HPDE6-E6E7 (cell line): ENCODE measurements at regions not wholly inside any gene's neighbourhood (a gene's known extent, or its start where the extent isn't known, plus 50 kb on each side); places are given as distances from the start of the nearest gene placed in this dataset.
"Not testable (repeated sequence)": the region's sequence is repeated elsewhere in the genome, so short reads cannot be mapped to it uniquely, and the experiment has no call there.

ENCODE experiments used
- DNase-seq: peaks from one replicate; pipeline ENCODE4 v3.0.0; 2011; ENCODE audit warnings: missing footprints; ENCODE audit errors: extremely low spot score

- DNase-seq, result not testable (repeated sequence)
These were observed 123.4 kb upstream of the DAPK1 start for GRCh38 chr9:87374023-87374919.

DNA sequence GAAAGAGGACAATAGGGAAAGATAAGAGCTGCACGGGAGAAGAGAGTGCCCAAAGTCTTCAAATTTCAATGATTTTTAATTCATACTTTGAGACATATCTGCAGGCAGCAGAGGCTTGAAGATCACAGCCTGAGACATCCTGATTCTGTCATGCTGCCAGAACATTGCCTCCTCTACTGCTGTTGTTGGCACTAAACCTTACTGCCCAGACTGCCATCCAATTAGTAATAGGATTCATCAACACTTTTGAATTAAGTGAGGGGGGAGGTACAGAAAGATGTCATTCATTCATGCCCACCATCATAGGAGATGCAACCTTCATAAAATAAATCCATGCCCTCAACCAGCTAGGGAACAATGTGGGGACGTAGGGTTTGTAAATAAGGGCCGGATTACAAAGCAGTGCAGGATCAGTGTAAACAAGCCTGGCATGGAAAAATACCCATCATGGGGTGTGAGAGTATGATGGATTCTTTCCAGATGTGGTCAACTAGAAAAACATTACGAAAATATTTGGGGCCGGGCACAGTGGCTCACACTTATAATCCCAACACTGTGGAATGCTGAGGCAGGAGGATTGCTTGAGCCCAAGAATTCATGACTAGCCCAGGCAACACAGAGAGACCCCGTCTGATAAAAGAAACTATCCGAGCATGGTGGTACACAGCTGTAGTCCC is 122.1 kb upstream of the DAPK1 start:
- no peak for DNase-seq

- no peak for DNase-seq
These were observed 119.0 kb upstream of the DAPK1 start for GRCh38 chr9:87378676-87379075.

GRCh38 chr9:87379300-87379699 is 118.4 kb upstream of the DAPK1 start:
- DNase-seq, result no peak

DNA sequence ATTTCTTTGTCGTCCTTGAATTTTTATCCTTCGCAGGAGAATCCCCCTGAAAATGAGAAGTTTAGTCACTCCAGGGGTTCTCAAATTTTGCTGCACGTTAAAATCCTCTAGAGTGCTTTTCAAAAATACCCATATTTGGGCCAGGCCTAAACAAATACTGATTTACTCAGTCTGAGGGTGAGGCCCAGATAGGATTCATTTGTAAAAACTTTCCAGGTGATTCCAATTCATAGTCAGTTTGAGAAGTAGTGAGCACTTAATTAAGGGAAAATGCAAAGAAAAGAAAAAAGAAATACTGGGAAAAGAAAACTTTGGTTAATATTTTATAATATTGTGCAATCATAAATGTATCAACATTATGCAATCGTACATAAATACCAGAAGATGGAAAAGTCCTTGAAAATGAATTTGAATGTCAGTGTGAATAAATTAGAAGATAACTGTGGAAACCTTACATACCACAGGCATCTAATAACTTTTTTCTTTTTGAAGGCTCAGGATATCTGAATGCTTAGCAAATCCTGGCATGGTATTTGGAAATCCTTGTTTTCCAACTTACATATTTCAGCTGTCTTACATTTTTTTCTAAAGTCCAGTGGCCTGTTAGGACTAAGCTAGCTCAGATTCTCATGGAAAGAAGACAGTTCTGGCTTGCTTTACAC is 116.5 kb upstream of the DAPK1 start:
- DNase-seq, result no peak

- no peak for DNase-seq
These were observed 115.9 kb upstream of the DAPK1 start for GRCh38 chr9:87381746-87382145.

DNA sequence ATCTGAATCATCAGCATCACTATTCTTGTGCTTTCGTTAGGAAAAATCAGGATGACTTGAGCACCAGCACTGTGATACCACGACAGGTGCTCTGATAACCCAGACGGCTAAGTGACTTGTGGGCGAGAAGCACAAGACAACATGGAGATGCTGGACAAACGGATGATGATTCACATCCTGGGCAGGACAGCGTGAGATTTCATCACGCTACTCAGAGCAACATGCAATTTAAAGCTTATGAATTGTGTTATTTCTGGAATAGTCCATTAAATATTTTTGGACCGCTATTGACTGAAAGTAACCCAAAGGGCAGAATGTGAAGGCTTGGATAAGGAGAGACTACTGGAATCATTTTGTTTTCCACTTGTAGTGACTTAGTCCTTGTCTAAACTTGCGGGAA is 114.8 kb upstream of the DAPK1 start:
- DNase-seq, result no peak

DNA sequence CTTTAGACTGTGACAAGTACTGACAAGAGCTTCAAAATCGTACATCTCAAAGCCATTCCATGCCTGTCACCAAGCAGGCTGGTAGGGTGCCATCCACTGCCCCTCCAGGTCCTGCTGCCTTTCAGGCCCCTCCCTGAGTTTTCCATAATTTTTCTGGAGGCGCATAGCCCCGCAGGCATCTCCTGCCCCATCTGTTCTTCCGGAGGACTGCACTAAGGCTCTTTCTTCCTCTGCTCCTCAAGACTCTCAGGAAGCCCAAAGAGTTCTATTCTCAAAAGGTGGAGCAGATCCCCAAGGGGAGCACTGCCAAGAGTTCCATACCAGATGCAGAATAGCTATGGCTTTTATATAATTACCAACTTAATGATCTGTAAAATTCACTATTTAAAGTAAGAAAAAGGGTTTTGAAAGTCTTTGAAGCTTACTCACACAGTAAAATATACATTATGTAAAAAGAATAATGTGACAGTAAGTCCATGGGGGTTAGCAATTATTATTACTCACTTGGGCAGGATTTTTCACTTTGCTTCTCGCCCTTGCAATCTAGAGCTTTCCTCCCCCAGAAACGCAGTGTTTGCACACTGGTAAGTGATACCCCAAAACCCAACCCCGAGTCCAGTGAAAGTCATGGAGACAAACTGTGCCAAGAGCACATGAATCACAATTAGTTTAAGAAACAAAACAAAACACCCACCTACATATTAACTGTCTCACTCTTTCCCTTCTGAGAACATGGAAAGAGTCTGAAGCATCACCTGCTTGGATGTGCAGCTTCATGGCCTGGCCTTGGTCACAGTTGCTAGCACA is 114.1 kb upstream of the DAPK1 start:
- DNase-seq, result no peak

GRCh38 chr9:87386490-87387025 is 111.1 kb upstream of the DAPK1 start:
- DNase-seq, result no peak

DNA sequence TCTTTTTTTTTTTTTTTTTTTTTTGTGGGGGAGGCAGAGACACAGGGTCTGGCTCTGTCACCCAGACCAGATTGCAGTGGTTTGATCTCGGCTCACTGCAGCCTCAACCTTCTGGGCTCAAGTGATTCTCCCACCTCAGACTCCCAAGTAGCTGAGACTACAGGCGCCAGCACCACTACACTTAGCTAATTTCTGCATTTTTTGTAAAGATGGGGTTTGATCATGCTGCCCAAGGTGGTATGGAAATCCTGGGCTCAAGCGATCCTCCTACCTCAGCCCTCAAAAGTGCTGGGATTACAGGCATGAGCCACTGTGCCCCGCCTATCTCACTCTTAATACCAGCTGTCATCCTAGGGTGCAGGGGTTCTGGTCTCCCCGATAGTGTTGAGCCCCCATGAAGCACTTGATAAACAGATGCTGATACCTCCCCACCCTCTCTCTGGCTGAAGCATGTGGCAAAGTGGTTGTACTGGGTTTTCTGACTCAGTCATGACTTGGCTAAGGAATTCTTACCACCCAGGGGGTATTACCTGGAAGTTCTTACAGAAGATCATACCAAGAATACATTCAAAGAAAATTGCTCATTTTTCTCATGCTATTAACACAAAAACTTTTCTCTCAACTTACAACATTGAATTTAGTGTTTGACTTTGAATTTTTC is 110.2 kb upstream of the DAPK1 start:
- no peak for DNase-seq

GRCh38 chr9:87388708-87389107 is 109.0 kb upstream of the DAPK1 start:
- DNase-seq, result not testable (repeated sequence)

DNA sequence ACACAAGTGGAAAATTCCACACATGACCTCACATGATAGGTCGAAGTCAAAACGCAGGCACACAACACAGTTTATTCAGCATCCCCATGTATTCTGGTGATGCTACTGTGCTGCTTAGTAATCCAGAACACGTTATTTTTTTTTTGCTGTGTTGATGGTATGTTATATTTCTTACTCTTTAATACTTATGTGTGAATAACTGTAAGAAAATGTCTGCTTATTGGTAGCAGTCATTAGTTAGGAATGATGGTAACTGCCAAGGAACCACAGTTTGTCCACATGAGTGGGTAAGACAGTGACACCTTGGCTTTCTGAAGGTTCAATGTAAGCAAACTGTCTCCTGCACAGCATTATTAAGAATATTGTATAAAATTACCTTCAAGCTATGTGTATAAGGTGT is 107.7 kb upstream of the DAPK1 start:
- no peak for DNase-seq

DNA sequence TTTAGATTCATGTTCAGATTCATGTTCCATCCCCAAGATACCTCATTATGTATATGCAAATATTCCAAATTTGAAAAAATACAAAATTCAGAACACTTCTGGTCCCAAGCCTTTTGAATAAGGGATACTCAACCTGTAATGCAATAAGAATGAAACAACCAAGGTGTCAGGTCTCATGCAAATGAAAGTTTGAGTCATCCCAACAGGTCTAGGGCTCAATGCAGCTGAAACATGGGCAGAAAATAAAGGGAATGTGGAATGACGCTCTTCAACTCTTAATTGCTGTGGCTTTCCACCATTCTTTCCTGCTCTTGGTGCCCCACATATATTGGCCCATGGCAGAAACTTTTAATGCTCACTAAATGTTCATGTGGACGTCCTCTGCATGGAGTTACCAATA is 107.3 kb upstream of the DAPK1 start:
- no peak for DNase-seq

GRCh38 chr9:87392086-87392485 is 105.6 kb upstream of the DAPK1 start:
- no peak for DNase-seq

DNA sequence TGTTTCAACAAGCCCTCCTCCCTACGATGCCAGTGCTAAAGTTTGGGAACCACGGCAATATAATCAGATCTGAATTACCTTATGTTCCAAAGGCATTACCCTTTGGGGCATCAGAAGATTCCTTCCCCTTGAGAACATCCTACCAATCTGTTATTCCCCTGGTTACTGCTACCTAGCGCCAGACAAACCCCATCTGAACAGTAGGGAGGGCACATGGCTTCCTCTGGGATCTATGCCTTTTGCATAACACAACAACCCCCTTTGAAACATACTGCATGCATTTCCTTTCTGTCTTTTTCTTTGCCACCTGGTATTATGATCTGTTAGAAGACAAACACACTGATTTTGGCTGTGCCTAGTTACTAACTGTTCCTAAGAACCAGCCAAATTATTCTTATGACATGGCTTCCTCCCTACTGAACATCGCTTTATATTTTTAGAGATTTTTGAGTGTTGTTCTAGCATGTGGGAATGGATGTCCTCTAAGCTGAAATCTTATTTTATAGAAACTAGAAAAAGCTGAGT is 103.9 kb upstream of the DAPK1 start:
- no peak for DNase-seq

- no peak for DNase-seq
These were observed 101.7 kb upstream of the DAPK1 start for GRCh38 chr9:87395804-87396479.

GRCh38 chr9:87401681-87402080 is 96.0 kb upstream of the DAPK1 start:
- DNase-seq, result no peak

DNA sequence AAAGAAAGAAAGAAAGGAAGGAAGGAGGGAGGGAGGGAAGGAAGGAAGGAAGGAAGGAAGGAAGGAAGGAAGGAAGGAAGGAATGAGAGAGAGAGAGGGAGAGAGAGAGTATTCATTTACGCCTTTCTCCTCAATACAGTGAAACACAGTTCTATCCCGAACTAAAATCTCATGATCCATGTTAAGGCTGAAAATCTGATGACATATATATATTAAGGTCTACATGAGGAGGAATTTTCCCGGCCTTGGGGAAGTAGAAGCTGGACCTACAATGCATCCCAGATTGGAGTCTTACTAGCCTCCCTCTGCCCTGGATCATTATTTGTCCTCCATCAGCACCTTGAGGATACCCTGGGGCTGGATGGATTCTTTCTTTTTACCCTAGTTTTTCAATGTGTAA is 95.1 kb upstream of the DAPK1 start:
- DNase-seq, result no peak

DNA sequence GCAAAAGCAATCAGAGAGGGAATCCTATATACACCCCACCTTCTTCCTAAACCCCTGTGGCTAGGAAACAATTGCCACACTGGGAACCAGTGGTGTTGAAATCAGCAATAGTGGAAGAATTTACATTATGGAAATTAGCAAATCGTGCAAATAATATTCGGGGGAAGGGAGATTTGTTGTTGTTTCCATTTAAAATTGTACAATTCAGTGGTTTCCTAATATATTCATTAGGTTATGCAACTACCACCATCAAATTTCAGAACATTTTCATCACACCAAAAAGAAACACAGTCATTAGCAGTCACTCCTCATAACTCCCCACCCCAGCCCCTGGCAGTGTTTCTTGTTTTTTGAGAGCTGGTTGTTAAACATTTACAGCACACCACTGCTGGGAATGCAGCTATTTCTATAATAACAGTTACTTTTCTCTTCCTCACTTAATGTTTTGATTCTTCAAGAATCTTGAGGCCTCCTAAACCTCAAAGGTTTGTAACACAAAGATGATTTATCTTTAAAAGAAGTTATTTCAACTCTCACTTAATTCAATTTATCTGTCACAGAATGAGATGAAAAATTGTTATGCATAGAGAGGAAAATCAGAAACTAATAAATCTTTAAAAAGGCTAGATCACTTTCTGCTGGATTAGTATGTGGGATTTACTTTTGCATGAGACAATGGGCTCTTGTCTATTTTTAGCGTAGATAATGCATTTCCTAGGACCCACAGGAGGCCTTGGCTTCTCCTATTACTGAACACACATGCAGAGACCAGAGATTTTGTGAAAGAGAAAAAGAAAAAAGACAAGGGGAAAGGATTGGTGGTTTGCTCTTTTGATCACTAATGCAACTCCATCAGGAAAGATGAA is 91.8 kb upstream of the DAPK1 start:
- DNase-seq, result no peak
